ENCODE measurements at regions not wholly inside any gene's neighbourhood (a gene's known extent, or its start where the extent isn't known, plus 50 kb on each side); places are given as distances from the start of the nearest gene placed in this dataset.

DNA sequence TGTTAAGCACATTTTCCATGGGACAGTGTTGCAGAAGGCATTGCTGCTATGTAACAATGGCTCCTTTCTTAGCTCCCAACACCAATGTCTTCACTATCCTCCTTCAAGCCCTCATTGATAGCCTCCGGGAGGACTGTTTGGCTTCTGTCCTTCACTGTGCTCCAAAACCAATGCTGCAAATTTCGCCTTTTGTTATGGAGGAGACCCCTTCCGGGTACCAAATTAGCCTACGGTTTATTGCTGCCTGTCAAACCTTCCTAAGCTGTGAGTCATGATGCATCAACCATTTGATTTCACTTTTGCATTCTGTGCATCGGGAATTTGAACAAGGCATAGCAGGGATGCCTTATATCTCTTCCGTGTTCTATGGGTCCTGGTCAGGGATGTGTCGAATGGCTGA is 432.9 kb downstream of the GATA3 start (continued):
- TF ChIP-seq FOXA2 (IDR thresholded peaks at IDR 0.05), result no peak
- no peak for TF ChIP-seq RAD21 (IDR thresholded peaks at IDR 0.05)
- no peak for TF ChIP-seq TAF1 (conservative IDR thresholded peaks at IDR 0.05)
- TF ChIP-seq, protein P1, sequence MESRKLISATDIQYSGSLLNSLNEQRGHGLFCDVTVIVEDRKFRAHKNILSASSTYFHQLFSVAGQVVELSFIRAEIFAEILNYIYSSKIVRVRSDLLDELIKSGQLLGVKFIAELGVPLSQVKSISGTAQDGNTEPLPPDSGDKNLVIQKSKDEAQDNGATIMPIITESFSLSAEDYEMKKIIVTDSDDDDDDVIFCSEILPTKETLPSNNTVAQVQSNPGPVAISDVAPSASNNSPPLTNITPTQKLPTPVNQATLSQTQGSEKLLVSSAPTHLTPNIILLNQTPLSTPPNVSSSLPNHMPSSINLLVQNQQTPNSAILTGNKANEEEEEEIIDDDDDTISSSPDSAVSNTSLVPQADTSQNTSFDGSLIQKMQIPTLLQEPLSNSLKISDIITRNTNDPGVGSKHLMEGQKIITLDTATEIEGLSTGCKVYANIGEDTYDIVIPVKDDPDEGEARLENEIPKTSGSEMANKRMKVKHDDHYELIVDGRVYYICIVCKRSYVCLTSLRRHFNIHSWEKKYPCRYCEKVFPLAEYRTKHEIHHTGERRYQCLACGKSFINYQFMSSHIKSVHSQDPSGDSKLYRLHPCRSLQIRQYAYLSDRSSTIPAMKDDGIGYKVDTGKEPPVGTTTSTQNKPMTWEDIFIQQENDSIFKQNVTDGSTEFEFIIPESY (IDR thresholded peaks at IDR 0.05), result no peak
- no peak for TF ChIP-seq HNF4A (conservative IDR thresholded peaks at IDR 0.05)

DNA sequence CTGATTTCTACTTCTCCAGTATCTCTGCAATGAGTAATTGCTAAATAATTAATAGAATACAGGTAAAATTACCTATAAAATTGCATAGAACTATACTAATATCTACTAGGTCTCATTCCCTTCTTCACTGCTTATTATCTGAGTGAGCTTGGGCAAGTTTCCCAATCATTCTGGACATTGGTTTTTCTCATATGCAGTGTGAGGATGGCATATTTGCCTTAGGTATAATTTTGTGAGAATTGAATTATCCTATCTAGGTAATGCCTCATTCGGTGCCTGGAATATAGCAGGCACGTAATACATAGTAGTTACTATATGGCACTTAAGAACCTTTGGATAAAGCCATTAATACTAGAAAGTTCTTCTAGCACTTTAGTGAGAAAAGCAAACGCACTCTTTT is 434.7 kb downstream of the GATA3 start:
- Histone ChIP-seq H3K27ac (ENCODE audit: low read depth in 1 of 2, low read length in 2 of 2) (no peak overlapping the region), H3K4me1 (ENCODE audit: control insufficient read depth in 4 of 4, insufficient read depth in 4 of 4, low read length in 3 of 4) (no peaks in the 10 kb centered on the region), H3K9ac (ENCODE audit: low read depth in 1 of 2, low read length in 2 of 2) (no peak overlapping the region), H3K9me3 (ENCODE audit: control insufficient read depth in 4 of 4, low read length in 3 of 4) (no peaks in the 10 kb centered on the region), H3K36me3 (ENCODE audit: control insufficient read depth in 4 of 4, insufficient read depth in 3 of 4, low read depth in 1 of 4, low read length in 3 of 4) (no peaks in the 10 kb centered on the region), H3K4me3 (ENCODE audit: low read depth in 1 of 3, low read length in 3 of 3) (no peak overlapping the region), H3K27me3 (ENCODE audit: control insufficient read depth in 4 of 4, insufficient read depth in 4 of 4, low read length in 3 of 4) (peaks cover 0 to 4% (median 0%) of the 10 kb centered on the region in 4 donors)
- 85% methylated on average over 3 of the region's 3 CpGs for WGBS
- no peak for TF ChIP-seq RAD21 (IDR thresholded peaks at IDR 0.05)
- TF ChIP-seq GABPA (IDR thresholded peaks at IDR 0.05 in 1 of 2, conservative IDR thresholded peaks at IDR 0.05 in 1 of 2), result no peak
- TF ChIP-seq, protein P2, sequence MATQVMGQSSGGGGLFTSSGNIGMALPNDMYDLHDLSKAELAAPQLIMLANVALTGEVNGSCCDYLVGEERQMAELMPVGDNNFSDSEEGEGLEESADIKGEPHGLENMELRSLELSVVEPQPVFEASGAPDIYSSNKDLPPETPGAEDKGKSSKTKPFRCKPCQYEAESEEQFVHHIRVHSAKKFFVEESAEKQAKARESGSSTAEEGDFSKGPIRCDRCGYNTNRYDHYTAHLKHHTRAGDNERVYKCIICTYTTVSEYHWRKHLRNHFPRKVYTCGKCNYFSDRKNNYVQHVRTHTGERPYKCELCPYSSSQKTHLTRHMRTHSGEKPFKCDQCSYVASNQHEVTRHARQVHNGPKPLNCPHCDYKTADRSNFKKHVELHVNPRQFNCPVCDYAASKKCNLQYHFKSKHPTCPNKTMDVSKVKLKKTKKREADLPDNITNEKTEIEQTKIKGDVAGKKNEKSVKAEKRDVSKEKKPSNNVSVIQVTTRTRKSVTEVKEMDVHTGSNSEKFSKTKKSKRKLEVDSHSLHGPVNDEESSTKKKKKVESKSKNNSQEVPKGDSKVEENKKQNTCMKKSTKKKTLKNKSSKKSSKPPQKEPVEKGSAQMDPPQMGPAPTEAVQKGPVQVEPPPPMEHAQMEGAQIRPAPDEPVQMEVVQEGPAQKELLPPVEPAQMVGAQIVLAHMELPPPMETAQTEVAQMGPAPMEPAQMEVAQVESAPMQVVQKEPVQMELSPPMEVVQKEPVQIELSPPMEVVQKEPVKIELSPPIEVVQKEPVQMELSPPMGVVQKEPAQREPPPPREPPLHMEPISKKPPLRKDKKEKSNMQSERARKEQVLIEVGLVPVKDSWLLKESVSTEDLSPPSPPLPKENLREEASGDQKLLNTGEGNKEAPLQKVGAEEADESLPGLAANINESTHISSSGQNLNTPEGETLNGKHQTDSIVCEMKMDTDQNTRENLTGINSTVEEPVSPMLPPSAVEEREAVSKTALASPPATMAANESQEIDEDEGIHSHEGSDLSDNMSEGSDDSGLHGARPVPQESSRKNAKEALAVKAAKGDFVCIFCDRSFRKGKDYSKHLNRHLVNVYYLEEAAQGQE (IDR thresholded peaks at IDR 0.05), result no peak
- TF ChIP-seq FOXA1 (IDR thresholded peaks at IDR 0.05), result no peak
- TF ChIP-seq, protein P1 (IDR thresholded peaks at IDR 0.05), result no peak
- TF ChIP-seq, protein P3, sequence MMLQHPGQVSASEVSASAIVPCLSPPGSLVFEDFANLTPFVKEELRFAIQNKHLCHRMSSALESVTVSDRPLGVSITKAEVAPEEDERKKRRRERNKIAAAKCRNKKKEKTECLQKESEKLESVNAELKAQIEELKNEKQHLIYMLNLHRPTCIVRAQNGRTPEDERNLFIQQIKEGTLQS (IDR thresholded peaks at IDR 0.05), result no peak
- TF ChIP-seq NR2F2 (IDR thresholded peaks at IDR 0.05), result no peak
- no peak for TF ChIP-seq YY1 (IDR thresholded peaks at IDR 0.05)
- TF ChIP-seq EGR1 (IDR thresholded peaks at IDR 0.05; ENCODE audit: low read depth in 2 of 2), result no peak
- TF ChIP-seq HNF4A (conservative IDR thresholded peaks at IDR 0.05), result no peak
- TF ChIP-seq RXRA (IDR thresholded peaks at IDR 0.05), result no peak
- no peak for TF ChIP-seq SP1 (IDR thresholded peaks at IDR 0.05)
- no peak for TF ChIP-seq TAF1 (conservative IDR thresholded peaks at IDR 0.05)
- no peak for TF ChIP-seq JUND (IDR thresholded peaks at IDR 0.05)
- TF ChIP-seq, protein P4, sequence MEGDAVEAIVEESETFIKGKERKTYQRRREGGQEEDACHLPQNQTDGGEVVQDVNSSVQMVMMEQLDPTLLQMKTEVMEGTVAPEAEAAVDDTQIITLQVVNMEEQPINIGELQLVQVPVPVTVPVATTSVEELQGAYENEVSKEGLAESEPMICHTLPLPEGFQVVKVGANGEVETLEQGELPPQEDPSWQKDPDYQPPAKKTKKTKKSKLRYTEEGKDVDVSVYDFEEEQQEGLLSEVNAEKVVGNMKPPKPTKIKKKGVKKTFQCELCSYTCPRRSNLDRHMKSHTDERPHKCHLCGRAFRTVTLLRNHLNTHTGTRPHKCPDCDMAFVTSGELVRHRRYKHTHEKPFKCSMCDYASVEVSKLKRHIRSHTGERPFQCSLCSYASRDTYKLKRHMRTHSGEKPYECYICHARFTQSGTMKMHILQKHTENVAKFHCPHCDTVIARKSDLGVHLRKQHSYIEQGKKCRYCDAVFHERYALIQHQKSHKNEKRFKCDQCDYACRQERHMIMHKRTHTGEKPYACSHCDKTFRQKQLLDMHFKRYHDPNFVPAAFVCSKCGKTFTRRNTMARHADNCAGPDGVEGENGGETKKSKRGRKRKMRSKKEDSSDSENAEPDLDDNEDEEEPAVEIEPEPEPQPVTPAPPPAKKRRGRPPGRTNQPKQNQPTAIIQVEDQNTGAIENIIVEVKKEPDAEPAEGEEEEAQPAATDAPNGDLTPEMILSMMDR (IDR thresholded peaks at IDR 0.05; ENCODE audit: low read depth, low read length, missing input control), result no peak
- TF ChIP-seq, protein P5, sequence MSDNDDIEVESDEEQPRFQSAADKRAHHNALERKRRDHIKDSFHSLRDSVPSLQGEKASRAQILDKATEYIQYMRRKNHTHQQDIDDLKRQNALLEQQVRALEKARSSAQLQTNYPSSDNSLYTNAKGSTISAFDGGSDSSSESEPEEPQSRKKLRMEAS (IDR thresholded peaks at IDR 0.05), result no peak
- no peak for DNase-seq (ENCODE audit: low spot score)
